GM18907 (cell line): ENCODE measurements at regions not wholly inside any gene's neighbourhood (a gene's known extent, or its start where the extent isn't known, plus 50 kb on each side); places are given as distances from the start of the nearest gene placed in this dataset.

Experiments used
- ATAC-seq: cut with Tn5 transposase; IDR thresholded peaks from one replicate; pipeline ENCODE4 v1.9.1; 2021; ENCODE audit warnings: mild to moderate bottlenecking, moderate library complexity; ENCODE audit not compliant: unreplicated experiment

- no peak for ATAC-seq
These were observed 64.9 kb upstream of the RREB1 start for GRCh38 chr6:7042654-7043545.

GRCh38 chr6:7045331-7045730 is 62.4 kb upstream of the RREB1 start:
- ATAC-seq: no peak

GRCh38 chr6:7045746-7046145 is 62.0 kb upstream of the RREB1 start:
- no peak for ATAC-seq

- no peak for ATAC-seq
These were observed 60.6 kb upstream of the RREB1 start for GRCh38 chr6:7047128-7047527.

GRCh38 chr6:7047966-7048365 is 59.8 kb upstream of the RREB1 start:
- no peak for ATAC-seq

- no peak for ATAC-seq
These were observed 58.9 kb upstream of the RREB1 start for GRCh38 chr6:7048894-7049293.

- no peak for ATAC-seq
These were observed 57.8 kb upstream of the RREB1 start for GRCh38 chr6:7050004-7050403.

- ATAC-seq: peak; percentile 55
These were observed 56.6 kb upstream of the RREB1 start for GRCh38 chr6:7050872-7051779.

GRCh38 chr6:7051780-7052442 is 55.9 kb upstream of the RREB1 start:
- ATAC-seq: peak; percentile 70

GRCh38 chr6:7052443-7053011 is 55.2 kb upstream of the RREB1 start:
- no peak for ATAC-seq

- ATAC-seq: no peak
These were observed 54.5 kb upstream of the RREB1 start for GRCh38 chr6:7053125-7053774.
